CD1c-positive myeloid dendritic cell (primary cell): ENCODE measurements at regions not wholly inside any gene's neighbourhood (a gene's known extent, or its start where the extent isn't known, plus 50 kb on each side); places are given as distances from the start of the nearest gene placed in this dataset.

Experiments used
- DNase-seq: peaks from one replicate; pipeline ENCODE4 v3.0.0-alpha.2; 2016; ENCODE audit errors: extremely low spot score

DNA sequence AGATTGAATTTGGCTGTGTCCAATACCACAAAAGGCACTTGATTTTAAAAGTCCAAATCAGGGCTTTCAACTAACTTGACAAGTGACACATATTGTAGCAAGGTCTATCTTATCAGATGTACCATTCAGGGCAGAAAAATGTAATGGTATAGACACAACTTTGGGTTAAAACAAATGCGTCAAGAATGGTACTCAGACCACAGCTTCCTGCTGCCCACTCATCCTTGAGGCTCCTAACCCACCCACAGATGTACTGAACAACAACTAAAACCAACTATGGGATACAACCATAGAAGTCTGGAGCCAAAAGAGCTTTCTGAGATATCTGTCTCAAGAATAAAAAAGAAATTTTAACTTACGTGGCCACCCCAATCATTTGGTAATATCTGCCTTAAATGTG is 105.2 kb downstream of the RBM43 start:
- DNase-seq: no peak

DNA sequence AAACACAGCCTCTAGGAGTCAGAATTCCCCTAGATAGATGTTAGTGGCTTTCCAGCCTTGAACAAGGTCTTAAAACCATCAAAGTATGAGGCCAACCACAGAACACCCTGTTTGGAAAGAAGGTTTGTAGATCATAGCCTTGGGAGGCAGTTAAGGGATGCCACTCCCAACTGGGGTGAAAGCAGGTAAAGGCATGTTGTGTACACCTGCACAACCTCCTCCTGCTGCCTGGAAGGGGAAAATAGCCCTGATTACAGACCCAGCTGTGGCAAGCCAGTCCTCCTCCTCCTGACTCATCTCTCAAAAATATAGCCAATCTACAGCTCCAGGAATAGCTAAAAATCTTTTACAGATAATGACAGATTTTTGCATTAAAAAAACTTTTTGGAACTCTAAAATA is 108.1 kb downstream of the RBM43 start:
- DNase-seq: no peak

DNA sequence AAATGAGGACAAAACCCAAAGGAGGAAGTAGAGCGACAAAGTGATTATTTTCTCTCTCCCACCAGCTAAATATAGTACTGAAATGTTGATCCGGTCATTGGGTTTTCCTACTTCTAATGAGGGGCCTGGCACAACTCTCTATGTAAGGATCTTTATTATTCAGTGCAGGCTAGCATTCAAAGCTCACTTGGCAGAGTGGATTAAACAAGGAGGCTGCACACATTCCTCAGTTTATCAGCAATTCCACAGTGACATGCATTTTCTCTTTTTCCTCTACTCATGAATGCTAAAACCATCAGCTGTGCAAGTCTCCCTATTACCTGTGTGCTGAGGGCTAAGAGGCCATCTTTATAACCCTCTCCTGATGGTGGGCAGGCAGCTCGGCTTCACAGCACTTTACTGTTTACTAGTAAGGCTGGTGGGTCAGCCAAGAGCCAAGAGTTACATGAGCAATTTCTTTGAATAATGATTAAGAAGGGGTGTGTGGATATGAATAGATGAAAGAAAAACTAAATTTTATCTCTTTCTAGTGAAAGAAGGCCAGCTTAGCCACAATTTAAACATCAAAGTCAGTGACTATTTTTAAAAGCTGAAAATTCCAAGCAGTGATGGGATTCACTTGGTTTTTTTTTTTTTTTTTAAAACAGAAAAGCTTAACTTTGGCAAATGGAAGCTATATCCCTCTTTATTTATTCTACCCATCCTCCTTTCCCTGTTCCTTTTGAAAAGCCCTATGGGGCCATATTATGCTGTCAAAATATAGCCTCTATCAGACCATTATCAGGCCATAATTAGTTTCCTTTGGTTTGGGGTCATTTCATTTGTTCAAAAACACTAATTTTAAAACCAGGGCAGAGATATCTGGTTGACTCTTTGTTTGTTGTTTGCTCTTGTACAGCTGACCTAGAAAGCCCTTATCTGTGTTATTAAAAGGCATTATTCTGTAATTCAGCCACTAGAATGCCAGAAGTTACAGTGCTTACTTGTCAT is 111.0 kb downstream of the RBM43 start:
- DNase-seq: no peak

DNA sequence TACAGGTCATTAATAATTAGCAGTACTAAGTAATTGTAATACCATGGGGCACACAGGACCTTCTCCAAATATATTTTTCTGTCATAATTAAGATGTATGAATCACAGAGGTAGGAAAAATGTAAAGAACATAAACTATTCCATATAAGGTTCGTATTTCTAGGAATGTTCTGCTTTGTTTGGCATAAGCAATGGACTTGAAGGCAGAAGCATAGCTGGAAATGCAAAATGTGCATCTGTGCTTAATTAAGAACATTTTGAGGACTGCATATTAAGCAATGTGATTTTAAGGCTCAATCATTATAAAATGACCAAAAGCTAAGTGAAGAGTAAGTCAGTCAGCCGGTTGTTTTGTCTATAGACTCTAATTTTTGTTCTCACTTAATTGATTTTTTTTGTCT is 123.2 kb downstream of the RBM43 start:
- DNase-seq: no peak

DNA sequence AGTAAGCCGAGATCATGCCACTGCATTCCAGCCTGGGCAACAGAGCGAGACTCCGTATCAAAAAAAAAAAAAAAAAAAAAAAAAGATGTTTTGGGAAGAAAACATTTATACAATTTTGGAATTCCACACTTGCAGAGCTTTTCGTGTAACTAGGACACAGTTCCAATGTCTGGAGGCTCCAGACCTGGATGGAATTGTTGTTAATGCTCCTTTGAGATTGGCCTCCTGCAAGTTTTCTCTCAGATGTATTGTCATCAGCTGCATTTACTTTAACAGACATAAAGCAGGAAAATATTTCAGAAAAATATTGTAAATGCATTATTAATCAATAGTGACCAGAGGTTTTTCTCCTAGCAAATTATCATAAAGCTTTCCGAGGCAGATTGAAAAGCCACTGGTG is 124.1 kb downstream of the RBM43 start:
- no peak for DNase-seq

DNA sequence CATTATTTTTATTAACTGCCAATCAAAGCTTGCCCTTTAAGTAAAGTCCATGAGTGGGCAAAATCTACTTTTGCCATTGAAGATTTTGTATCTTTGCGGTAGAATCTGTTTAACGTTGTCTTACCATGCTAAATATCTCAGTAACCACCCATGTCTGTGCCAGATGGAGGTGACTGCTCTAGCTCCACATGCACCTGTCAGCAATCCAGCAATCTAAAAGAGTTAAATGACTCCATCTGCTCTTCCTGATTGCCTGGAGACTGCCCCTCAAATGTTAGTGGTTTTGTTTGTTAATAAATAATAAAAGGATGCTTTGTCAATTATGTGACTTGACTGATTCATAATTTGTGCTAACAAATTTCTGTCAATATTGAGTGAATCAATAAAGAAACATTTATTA is 141.7 kb downstream of the RBM43 start:
- DNase-seq: no peak

DNA sequence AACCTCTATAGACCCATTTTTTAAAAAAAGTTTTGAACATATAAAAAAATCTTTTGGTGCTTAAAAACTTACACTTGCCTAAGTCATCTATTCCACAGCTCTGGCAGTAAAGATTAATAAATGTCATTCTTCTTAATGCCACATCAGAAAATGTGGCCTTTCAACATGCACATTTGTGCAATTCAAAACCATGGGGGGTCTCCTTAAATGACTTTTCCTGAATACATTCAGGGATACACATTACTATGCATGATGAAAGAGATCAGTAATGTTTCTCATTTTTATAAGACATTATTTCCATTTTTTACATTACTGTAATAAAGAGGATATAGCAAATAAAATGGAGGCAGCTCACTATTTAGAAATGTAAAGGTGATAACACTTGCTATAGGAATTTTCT is 142.3 kb downstream of the RBM43 start:
- DNase-seq: no peak

DNA sequence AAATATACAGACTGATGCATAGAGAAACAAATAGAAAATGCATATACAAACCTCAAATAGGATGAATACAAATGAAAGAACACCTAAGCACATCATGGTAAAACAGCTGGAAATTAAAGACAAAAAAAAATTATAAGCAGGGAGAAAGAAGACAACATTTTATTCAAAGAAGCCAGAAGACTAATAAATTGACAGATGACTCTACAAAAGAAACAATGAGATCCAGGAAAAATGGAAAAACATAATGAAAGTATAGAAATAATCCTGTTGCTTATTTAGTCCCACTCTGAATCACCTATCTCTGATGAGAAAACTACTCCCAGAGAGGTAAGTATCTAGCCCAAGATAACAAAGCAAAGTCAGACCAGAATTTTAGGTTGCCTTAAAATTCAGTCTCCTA is 143.4 kb downstream of the RBM43 start:
- DNase-seq: no peak

DNA sequence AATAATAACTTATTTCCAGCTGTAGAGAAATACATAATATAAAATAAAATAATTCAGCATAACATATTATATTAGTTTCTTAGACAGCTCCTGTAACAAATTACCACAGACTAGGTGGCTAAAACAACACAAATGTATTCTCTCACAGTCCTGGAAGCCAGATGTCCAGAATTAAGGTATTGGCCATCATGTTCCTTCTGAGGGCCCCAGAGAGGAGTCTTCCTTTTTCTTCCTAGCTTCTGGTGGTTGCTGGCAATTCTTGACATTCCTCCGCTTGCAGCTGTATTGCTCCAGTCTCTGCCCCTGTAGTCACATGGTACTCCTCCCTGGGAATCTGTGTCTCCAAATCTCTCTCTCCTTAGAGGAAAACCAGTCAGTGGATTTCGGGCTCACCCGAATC is 146.8 kb downstream of the RBM43 start:
- DNase-seq: no peak

DNA sequence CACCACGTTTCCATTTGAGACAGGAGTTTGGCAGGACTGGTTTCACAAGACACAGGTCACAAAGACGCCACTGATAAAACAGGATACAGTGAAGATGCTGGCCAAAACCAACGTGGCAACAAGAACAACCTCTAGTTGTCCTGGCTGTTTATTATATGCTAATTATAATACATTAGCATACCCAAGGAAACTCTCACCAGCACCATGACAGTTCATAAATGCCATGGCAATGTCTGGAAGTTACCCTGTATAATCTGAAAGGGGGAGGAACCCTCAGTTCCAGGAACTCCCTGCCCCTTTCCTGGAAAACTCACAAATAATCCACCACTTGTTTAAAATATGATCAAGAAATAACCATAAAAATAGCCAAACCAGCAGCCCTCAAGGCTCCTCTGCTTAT is 148.3 kb downstream of the RBM43 start:
- no peak for DNase-seq

DNA sequence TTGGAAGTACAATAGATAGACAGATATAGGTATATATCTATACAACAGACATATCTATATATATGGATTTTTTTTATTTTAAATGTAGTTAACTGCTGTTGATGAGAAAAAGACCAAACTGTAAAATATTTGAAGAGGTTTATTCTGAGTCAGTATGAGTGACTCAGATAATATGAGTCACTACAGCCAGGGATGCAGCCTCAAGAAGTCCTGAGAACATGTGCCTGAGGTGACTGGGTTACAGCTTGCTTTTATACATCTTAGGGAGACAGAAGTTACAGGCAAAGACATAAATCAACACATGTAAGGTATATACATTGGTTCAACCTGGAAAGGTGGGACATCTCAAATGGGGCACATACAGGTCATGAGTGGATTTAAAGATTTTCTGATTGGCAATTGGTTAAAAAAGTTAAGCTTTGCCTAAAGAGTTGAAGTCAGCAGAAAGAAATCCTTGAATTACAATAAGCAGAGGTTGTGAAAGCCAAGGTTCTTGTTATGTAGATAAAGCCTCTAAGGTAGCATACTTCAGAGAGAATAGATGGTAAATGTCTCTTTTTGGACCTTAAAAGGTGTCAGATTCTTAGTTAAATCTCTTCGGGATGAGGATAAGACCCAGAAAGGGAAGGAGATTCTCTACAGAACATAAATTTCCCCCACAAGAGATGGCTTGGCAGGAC is 149.9 kb downstream of the RBM43 start:
- no peak for DNase-seq

DNA sequence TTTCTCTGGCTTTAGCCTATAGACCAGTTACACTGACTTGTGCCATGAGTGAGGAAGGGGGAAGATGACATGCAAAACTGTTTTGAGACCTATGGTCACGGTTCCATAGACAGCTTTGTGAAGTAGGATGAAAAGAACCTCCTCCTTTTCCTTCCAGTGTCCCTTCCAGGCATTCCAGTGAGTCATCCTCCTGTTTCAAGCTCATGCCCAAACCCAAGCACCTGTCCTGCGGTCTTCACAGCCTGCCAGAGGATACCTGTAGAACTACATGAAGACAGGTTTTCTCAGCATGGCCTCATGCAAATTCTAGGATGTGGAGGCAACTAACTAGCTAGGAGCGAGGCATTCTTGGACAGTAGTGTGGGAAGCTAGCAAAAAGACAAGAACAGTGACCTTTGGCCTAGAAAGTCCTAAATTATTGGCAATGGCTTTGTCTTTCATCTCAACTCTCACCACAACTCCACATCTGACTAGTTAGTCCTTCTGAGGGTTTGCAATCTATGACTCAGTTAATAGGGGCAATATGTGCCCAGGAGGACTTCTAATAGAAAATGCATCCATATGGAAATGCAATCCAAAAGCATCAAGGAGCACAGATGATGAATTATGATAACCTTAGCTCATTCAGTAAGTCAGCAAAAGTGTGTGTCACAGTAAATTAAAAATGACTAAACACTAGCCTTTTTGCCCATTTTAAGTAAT is 154.7 kb downstream of the RBM43 start:
- no peak for DNase-seq

DNA sequence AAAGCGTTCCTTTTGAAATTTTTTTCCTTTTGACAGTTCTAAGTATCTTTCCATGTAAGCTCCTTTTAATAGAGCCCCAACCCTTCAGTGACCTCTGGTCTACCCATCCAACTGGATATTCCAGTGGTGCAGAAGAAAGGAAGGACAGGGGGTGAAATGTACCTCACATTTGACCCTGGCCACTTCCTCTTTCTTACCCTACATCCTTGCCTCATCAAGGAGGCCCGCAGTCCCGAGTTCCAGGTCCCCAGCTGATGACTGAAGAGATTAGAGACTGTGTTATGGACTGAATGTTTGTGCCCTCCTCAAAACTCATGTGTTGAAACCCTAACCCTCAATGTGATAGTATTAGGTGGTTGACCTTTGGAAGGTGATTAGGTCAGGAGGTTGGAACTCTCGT is 158.1 kb downstream of the RBM43 start:
- no peak for DNase-seq

DNA sequence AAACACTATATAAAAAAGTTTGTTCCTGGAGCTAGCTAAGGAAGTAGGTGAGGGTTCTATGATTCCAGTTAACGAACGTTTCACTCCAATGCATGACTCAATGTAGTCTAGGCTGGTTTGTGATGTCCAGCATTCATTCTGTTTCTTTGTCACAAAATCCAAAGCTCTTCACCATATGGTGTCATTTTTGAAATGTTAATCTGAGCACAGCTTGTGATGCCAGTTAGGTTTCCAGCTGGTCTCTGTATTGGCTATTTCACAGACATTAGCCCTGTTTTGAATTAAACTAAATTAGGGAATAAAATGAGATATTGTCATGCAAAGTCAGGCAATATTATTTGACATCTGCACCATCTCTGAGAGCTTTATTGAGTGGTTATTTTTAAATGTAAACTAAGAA is 159.4 kb downstream of the RBM43 start:
- no peak for DNase-seq

DNA sequence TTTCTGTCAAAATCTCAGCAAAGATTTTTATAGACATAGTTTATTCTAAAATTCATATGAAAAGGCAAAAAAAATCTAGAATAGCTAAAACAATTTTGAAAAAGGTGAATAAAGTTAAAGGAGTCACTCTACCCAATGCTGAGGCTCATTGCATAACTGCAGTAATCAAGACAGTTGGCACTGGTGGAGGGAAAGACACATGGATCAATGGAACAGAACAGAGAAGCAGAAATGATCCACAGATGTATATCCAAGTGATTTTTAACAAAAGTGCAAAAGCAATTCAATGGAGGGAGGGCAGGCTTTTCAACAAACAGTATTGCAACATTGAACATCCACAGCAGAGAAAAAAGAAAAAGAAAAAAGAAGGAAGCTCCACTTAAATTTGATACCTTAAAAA is 162.8 kb downstream of the RBM43 start:
- no peak for DNase-seq

DNA sequence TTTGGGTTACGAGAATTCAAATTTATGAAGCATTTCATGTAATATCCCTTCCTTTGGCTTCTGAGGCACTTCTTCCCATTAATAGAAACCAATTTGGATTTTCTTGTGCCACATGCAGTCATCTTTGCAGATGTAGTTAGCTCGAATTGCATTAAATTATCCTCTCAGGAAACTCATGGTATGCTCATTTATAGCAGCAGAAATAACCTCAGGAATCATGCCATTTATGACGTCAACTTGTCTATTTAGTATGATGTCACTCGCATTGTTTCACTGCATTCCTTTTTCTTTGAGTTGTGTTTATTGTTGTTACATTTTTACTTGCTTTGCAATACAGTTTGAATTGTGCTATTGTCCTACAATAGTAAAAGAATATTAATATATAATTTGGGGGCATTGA is 163.8 kb downstream of the RBM43 start:
- no peak for DNase-seq

DNA sequence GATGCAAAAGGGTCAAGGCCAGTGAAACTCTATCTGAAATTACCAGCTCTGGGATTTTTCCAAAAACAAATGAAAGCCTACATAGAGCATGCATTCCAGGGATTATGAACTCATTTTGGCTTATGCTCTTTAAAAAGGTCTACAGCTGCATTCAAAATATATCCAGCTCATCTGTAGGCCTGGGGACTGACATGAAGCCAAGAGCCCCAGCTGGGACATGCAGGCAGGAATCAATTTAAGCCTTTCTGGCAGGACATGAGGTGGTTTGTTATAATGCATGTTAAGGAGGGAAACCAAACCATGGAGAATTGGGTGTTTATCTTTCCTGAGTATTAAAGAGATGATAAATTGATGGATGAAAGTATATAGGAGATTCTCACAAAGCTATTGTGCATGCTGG is 164.5 kb downstream of the RBM43 start:
- no peak for DNase-seq

DNA sequence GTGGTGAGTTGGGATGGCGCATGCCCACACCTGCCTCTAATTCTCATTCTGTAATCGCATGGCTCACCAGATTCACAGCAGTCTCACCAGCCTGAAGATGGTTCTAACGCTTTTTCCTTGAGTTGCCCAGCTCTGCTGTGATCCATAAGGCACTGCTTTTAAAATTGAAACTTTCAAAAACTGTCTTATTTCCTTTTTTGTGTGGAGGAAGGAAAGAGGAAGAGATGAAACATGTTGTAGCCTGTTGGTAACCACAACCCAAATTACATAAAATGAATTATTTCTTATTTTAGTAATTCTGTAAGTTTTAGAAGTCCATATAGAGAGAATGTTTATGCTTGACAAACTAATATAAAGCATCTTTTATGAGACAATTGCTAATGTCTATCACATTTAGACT is 165.4 kb downstream of the RBM43 start:
- peak; percentile 17 for DNase-seq

DNA sequence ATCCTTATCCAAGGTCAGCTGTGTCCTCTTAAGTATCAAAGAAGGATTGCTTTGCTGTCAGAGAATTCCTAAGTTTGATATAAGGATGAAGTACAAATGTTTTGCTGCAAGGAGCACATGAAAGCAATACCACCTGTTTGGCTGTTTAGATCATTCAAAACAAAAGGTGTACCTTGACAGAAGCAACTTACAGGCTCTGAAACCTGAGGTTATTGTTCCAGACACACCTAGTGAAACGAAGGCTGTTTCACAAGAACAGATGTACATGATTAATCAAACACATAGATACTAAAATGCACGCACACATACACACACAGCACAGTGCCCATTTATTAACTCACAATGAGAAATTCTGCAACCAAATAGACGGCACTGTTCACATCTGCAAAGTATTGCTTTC is 166.2 kb downstream of the RBM43 start:
- DNase-seq: no peak

DNA sequence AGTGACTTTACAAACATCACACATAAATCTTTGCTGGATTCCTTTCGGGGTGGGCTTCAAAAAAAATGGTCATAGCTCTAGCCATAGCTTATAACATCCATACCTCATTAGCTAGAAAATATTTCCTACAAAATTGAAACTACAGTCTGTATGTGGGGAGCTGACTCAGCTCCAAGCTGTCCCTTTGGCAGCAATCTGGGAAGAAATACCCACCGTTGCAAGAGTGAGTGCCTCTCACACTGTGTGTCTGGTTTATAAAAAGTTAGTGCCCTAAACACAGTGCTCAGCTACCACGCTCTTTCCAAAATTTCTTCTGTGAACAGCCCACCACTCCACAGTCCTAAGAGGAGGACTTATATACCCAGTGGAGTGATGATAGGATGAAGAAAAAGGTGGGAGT is 170.1 kb downstream of the RBM43 start:
- DNase-seq: no peak

DNA sequence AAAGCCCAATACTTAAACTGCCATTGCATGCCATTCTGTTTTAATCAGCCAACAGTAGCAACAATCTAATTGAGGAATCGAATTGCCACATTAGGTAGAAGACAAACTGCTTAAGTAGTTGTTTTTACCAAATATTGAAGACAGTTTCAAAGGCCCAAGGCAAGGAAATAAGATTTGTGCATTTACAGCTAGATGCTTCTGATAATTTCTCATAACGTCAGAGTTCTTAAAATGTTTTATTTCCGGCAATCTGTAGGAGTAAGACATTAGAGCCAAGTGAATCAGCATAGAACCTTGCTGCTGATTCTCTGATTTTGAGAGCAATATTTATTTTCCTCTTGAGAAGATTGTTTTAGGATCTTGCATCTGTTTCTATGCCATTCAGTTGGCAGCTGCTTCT is 174.3 kb downstream of the RBM43 start:
- DNase-seq: no peak

DNA sequence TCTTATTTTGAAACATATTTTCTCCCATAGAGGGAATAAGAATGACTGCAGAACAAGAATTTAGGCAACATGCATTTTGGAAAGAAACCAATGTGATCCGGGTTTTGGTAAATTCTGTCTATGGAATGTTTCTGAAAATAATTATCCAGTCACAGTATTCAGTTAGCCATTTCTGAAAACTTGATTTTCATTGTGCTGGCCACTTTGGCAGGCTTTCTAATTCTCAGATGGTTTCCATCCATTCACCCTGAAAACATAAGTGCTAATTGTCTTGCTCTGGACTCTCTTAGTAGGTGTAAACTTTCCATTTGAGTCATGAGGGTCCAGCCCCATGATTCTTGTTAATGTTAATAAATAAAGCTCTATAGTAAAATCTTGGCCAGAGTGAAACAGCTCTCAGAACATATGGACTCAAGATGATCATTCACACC is 176.5 kb downstream of the RBM43 start:
- no peak for DNase-seq
